B cell (primary cell): ENCODE measurements at regions not wholly inside any gene's neighbourhood (a gene's known extent, or its start where the extent isn't known, plus 50 kb on each side); places are given as distances from the start of the nearest gene placed in this dataset.

Experiments used
- EZH2 ChIP-seq: IDR thresholded peaks from 2 replicates; pipeline ENCODE4 v1.6.1; 2012; ENCODE audit warnings: borderline replicate concordance, low read depth, mild to moderate bottlenecking, moderate library complexity, low read length; ENCODE audit not compliant: insufficient read depth, poor library complexity, severe bottlenecking
- TF ChIP-seq, protein P1 (sequence below): fragments of 200-600 bp; IDR thresholded peaks from one replicate; pipeline ENCODE4 v1.8.0; 2022; ENCODE audit warnings: antibody characterized with exemption, mild to moderate bottlenecking

DNA sequence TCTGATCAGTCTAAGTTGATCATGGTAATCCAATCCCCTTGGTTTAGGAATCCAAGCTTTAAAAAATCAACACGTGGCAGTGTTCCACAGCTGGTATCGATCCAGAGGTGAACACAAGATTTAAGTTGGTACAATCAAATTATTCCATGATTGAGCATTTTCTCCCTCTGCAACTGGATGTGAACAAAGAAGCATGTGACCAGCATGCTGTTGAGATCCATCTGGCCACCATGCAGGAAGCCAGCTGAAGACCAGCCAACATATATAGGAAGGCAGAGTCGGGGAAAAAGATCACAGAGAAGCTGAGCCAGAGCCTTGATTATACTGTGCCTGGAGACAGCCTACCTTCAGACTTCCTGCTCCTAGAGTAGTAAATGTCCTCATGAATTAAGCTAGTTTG, 158.3 kb downstream of the SEC23A start:
- TF ChIP-seq EZH2 = no peak
- TF ChIP-seq, protein P1, sequence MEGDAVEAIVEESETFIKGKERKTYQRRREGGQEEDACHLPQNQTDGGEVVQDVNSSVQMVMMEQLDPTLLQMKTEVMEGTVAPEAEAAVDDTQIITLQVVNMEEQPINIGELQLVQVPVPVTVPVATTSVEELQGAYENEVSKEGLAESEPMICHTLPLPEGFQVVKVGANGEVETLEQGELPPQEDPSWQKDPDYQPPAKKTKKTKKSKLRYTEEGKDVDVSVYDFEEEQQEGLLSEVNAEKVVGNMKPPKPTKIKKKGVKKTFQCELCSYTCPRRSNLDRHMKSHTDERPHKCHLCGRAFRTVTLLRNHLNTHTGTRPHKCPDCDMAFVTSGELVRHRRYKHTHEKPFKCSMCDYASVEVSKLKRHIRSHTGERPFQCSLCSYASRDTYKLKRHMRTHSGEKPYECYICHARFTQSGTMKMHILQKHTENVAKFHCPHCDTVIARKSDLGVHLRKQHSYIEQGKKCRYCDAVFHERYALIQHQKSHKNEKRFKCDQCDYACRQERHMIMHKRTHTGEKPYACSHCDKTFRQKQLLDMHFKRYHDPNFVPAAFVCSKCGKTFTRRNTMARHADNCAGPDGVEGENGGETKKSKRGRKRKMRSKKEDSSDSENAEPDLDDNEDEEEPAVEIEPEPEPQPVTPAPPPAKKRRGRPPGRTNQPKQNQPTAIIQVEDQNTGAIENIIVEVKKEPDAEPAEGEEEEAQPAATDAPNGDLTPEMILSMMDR = no peak
